HepG2 (cell line): ENCODE measurements at regions not wholly inside any gene's neighbourhood (a gene's known extent, or its start where the extent isn't known, plus 50 kb on each side); places are given as distances from the start of the nearest gene placed in this dataset.

ENCODE experiments used
- ATAC-seq: fragments of 200-7000 bp; cut with Tn5 transposase; 3 replicates; pipeline ENCODE4 v1.9.1; 2020; ENCODE audit warnings: mild to moderate bottlenecking, moderate library complexity
- BruUV-seq: library from RNA; stranded (reverse); fragments of 400-500 nt; replicated peaks from 2 replicates; lab custom pipeline; 2021; lab: Mats Ljungman, UMichigan
- CTCF ChIA-PET: fragments of 300-600 bp; formaldehyde crosslinking; extraction: SDS; loops from one replicate; lab custom pipeline; 2021; ENCODE audit warnings: low total read pairs, inconsistent platforms, low intra/inter-chr PET ratio; lab: Yijun Ruan, JAX
- POLR2A ChIA-PET: fragments of 350-600 bp; sonication (Branson Sonifier 250); formaldehyde crosslinking; loops from one replicate; lab custom pipeline; 2020; ENCODE audit warnings: antibody characterized with exemption, inconsistent platforms; lab: Yijun Ruan, JAX
- DNase-seq: peaks from one replicate; pipeline ENCODE4 v3.0.0-alpha.2; 2015; ENCODE audit warnings: low spot score
- FAIRE-seq: peaks from 3 replicates; lab custom pipeline; 2011; peaks lifted over from hg19 to GRCh38; lab: Jason Lieb, UNC
- H2AFZ ChIP-seq: one replicate; pipeline ENCODE4 v1.6.1; 2011; ENCODE audit warnings: low read length, inconsistent platforms
- H3K27ac ChIP-seq: fragments of 300-600 bp; 3 replicates; pipeline ENCODE4 v1.8.0; 2011; ENCODE audit warnings: mixed run types, mild to moderate bottlenecking, mixed read lengths, low read length, inconsistent platforms; ENCODE audit not compliant: insufficient read depth; ENCODE audit errors: extremely low read length
- H3K27me3 ChIP-seq, 2 experiments: fragments of 200-600 bp in 1 of 2; 2 replicates in 1 of 2; 3 replicates in 1 of 2; pipeline versions ENCODE4 v1.6.0 to v1.8.0; 2011; ENCODE audit warnings: low read length in 2 of 2, mild to moderate bottlenecking in 2 of 2, moderate library complexity in 2 of 2, inconsistent platforms in 1 of 2; ENCODE audit not compliant: insufficient read depth in 2 of 2, control insufficient read depth in 1 of 2
- H3K36me3 ChIP-seq, 2 experiments: fragments of 200-600 bp in 1 of 2; replicated peaks in 1 of 2; 2 replicates in 1 of 2; 3 replicates in 1 of 2; pipeline versions ENCODE4 v1.5.1 to v1.8.0; 2011; ENCODE audit warnings: low read length in 2 of 2, inconsistent platforms in 1 of 2; ENCODE audit not compliant: insufficient read depth in 2 of 2, control insufficient read depth in 1 of 2
- H3K4me1 ChIP-seq: 2 replicates; pipeline ENCODE4 v1.5.1; 2012; ENCODE audit warnings: low read length, inconsistent platforms; ENCODE audit not compliant: insufficient read depth
- H3K4me2 ChIP-seq: 2 replicates; pipeline ENCODE4 v1.6.0; 2011; ENCODE audit warnings: low read depth, low read length, inconsistent platforms
- H3K4me3 ChIP-seq, 3 experiments: fragments of 200-600 bp in 1 of 3; sonication (generic), shearing (Covaris generic) in 1 of 3; replicated peaks in 1 of 3; 2 replicates each; pipeline ENCODE4 v1.5.1; 2011 to 2016; ENCODE audit warnings: low read length in 3 of 3, inconsistent platforms in 2 of 3, low read depth in 2 of 3, mild to moderate bottlenecking in 2 of 3, control low read depth in 1 of 3, mixed read lengths in 1 of 3; ENCODE audit not compliant: insufficient read depth in 1 of 3
- H3K79me2 ChIP-seq: one replicate; pipeline ENCODE4 v1.6.1; 2011; ENCODE audit warnings: low read length, inconsistent platforms; ENCODE audit not compliant: insufficient read depth
- H3K9ac ChIP-seq: 2 replicates; pipeline ENCODE4 v1.6.0; 2011; ENCODE audit warnings: mild to moderate bottlenecking, low read depth, low read length, inconsistent platforms; ENCODE audit not compliant: insufficient read depth
- H3K9me3 ChIP-seq: 2 replicates; pipeline ENCODE4 v1.5.1; 2012; ENCODE audit warnings: mild to moderate bottlenecking, low read length
- H4K20me1 ChIP-seq: 2 replicates; pipeline ENCODE4 v1.6.0; 2011; ENCODE audit warnings: inconsistent platforms, mild to moderate bottlenecking, low read length, moderate library complexity; ENCODE audit not compliant: insufficient read depth
- FLYWCH1 ChIP-seq: sonication (generic); formaldehyde crosslinking; IDR thresholded peaks from 2 replicates; pipeline ENCODE4 v1.8.1; 2023; ENCODE audit warnings: mild to moderate bottlenecking, missing genetic modification reagents
- KDM1A ChIP-seq: IDR thresholded peaks from 2 replicates; pipeline ENCODE4 v1.6.1; 2016; ENCODE audit warnings: missing compliant biosample characterization
- SNAPC4 ChIP-seq: sonication (generic); formaldehyde crosslinking; IDR thresholded peaks from 2 replicates; pipeline ENCODE4 v1.4.0; 2020; ENCODE audit warnings: mild to moderate bottlenecking, missing genetic modification reagents
- SNAPC5 ChIP-seq: sonication (generic); formaldehyde crosslinking; IDR thresholded peaks from 2 replicates; pipeline ENCODE4 v1.8.1; 2023; ENCODE audit warnings: mild to moderate bottlenecking, missing genetic modification reagents, borderline replicate concordance
- SRSF4 ChIP-seq: fragments of 200-400 bp; formaldehyde crosslinking; IDR thresholded peaks from one replicate; pipeline ENCODE4 v1.6.1; 2018; ENCODE audit warnings: mild to moderate bottlenecking, low read depth, low read length, moderate library complexity; ENCODE audit not compliant: poor library complexity, severe bottlenecking
- ZNF564 ChIP-seq: sonication (generic); formaldehyde crosslinking; IDR thresholded peaks from 2 replicates; pipeline ENCODE4 v1.8.1; 2023; ENCODE audit warnings: mild to moderate bottlenecking, missing genetic modification reagents
- ZNF761 ChIP-seq: sonication (generic); formaldehyde crosslinking; conservative IDR thresholded peaks from 2 replicates; pipeline ENCODE4 v1.4.0; 2020; ENCODE audit warnings: mild to moderate bottlenecking, missing genetic modification reagents
- WGBS: methylation state at CpG from one replicate; pipeline ENCODE4 v1.1.6; 2017; ENCODE audit warnings: low lambda C conversion rate; 5-methylcytosine and 5-hydroxymethylcytosine counted together
- in situ Hi-C: cut with HindIII; loops from 2 replicates; pipeline ENCODE4 v1.10.0; 2017; ENCODE audit warnings: low pct_unique_long_range_greater_than_20kb; ENCODE audit not compliant: extremely low pct_ligation_motif_present
- intact Hi-C: fragments of 100-400 bp; cut with micrococcal nuclease; formaldehyde crosslinking; loops from one replicate; pipeline ENCODE4 v1.10.0; 2022; ENCODE audit not compliant: unreplicated experiment

GRCh38 chr13:31515427-31515826 is 223.9 kb upstream of the RXFP2 start:
- BruUV-seq = no TSS peak
- ATAC-seq (no peak), DNase-seq (no peak), FAIRE-seq (no peak)
- Histone ChIP-seq H3K27me3 (no peaks in the 10 kb centered on the region), H3K9ac (no peak overlapping the region), H3K4me1 (no peaks in the 10 kb centered on the region), H3K79me2 (no peaks in the 10 kb centered on the region), H2AFZ (no peak overlapping the region), H3K4me3 (no peak overlapping the region), H3K36me3 (no peaks in the 10 kb centered on the region), H3K27ac (no peak overlapping the region), H4K20me1 (no peaks in the 10 kb centered on the region), H3K9me3 (no peaks in the 10 kb centered on the region), H3K4me2 (no peak overlapping the region)
- WGBS = 0% methylated on average over 1 of the region's 1 CpG
- intact Hi-C loops (no loop called here), in situ Hi-C loops (no loop called here)
- ChIA-PET CTCF (no interaction called here), POLR2A (no interaction called here)
- TF ChIP-seq ZNF761 (CRISPR knock-in tag) (no peak), KDM1A (CRISPR knock-in tag) (no peak), SRSF4 (no peak), SNAPC5 (no peak), ZNF564 (CRISPR knock-in tag) (no peak), SNAPC4 (no peak), FLYWCH1 (CRISPR knock-in tag) (no peak)
